Uterus (tissue), 2 donors: ENCODE measurements at regions not wholly inside any gene's neighbourhood (a gene's known extent, or its start where the extent isn't known, plus 50 kb on each side); places are given as distances from the start of the nearest gene placed in this dataset.

ENCODE experiments used
- POLR2A ChIP-seq, 2 donors: fragments of 450-650 bp; IDR thresholded peaks; one replicate each; pipeline ENCODE4 v1.6.1; 2016; ENCODE audit warnings: antibody characterized with exemption in 2 of 2, mild to moderate bottlenecking in 1 of 2, moderate library complexity in 1 of 2
- TF ChIP-seq, protein P1 (sequence below), 4 experiments: fragments of 200-600 bp in 2 of 4; fragments of 450-650 bp in 2 of 4; sonication (generic) in 2 of 4; IDR thresholded peaks; one replicate each; pipeline ENCODE4 v1.5.1; 2016 to 2019; ENCODE audit warnings: antibody characterized with exemption in 4 of 4, mild to moderate bottlenecking in 2 of 4, moderate library complexity in 1 of 4

- TF ChIP-seq, protein P1, sequence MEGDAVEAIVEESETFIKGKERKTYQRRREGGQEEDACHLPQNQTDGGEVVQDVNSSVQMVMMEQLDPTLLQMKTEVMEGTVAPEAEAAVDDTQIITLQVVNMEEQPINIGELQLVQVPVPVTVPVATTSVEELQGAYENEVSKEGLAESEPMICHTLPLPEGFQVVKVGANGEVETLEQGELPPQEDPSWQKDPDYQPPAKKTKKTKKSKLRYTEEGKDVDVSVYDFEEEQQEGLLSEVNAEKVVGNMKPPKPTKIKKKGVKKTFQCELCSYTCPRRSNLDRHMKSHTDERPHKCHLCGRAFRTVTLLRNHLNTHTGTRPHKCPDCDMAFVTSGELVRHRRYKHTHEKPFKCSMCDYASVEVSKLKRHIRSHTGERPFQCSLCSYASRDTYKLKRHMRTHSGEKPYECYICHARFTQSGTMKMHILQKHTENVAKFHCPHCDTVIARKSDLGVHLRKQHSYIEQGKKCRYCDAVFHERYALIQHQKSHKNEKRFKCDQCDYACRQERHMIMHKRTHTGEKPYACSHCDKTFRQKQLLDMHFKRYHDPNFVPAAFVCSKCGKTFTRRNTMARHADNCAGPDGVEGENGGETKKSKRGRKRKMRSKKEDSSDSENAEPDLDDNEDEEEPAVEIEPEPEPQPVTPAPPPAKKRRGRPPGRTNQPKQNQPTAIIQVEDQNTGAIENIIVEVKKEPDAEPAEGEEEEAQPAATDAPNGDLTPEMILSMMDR (IDR thresholded peaks at IDR 0.05): no peak
- no peak for TF ChIP-seq POLR2A (IDR thresholded peaks at IDR 0.05)
Measured at GRCh38 chr4:146071390-146071789, 104.1 kb upstream of the LSM6 start.
